Prostate gland (tissue), 2 donors: ENCODE measurements at regions not wholly inside any gene's neighbourhood (a gene's known extent, or its start where the extent isn't known, plus 50 kb on each side); places are given as distances from the start of the nearest gene placed in this dataset.

ENCODE experiments used
- DNase-seq: peaks from one replicate; pipeline ENCODE4 v3.0.0-alpha.2; 2019; ENCODE audit warnings: low spot score
- H3K27ac ChIP-seq, 2 donors: fragments of 200-600 bp; sonication (generic); 2 replicates each; pipeline ENCODE4 v1.5.1; 2017 to 2019
- H3K27me3 ChIP-seq: fragments of 200-600 bp; sonication (generic); replicated peaks from 2 replicates; pipeline ENCODE4 v1.5.1; 2019; ENCODE audit not compliant: insufficient read depth
- H3K36me3 ChIP-seq, 2 donors: fragments of 200-600 bp; sonication (generic); 1 replicate in 1 of 2; 2 replicates in 1 of 2; pipeline versions ENCODE4 v1.5.1 to v1.8.1; 2017 to 2019
- H3K4me1 ChIP-seq: fragments of 200-600 bp; sonication (generic); replicated peaks from 2 replicates; pipeline ENCODE4 v1.5.1; 2019
- H3K4me3 ChIP-seq, 2 donors: fragments of 200-600 bp; sonication (generic); 2 replicates each; pipeline ENCODE4 v1.5.1; 2017 to 2019
- H3K9me3 ChIP-seq: fragments of 200-600 bp; sonication (generic); 2 replicates; pipeline ENCODE4 v1.5.1; 2017
- CTCF ChIP-seq, 4 experiments: fragments of 200-600 bp in 2 of 4; fragments of 450-650 bp in 2 of 4; sonication (generic) in 2 of 4; IDR thresholded peaks; 1 replicate in 3 of 4; 2 replicates in 1 of 4; pipeline ENCODE4 v1.5.1; 2016 to 2019; ENCODE audit warnings: antibody characterized with exemption in 4 of 4, mild to moderate bottlenecking in 2 of 4, moderate library complexity in 2 of 4
- POLR2A ChIP-seq: fragments of 450-650 bp; IDR thresholded peaks from one replicate; pipeline ENCODE4 v1.6.1; 2016; ENCODE audit warnings: antibody characterized with exemption, mild to moderate bottlenecking
- POLR2AphosphoS5 ChIP-seq: sonication (generic); formaldehyde crosslinking; IDR thresholded peaks from one replicate; pipeline ENCODE4 v1.6.1; 2017; ENCODE audit warnings: antibody characterized with exemption
- WGBS: methylation state at CpG from one replicate; pipeline ENCODE4 v1.1.5; 2018; 5-methylcytosine and 5-hydroxymethylcytosine counted together
- intact Hi-C: fragments of 100-400 bp; cut with DNase I; formaldehyde crosslinking; loops from one replicate; pipeline ENCODE4 v1.14.2; 2022

- no peak for DNase-seq
- Histone ChIP-seq H3K4me1 (no peaks in the 10 kb centered on the region), H3K27ac (no peak overlapping the region), H3K9me3 (no peaks in the 10 kb centered on the region), H3K36me3 (no peaks in the 10 kb centered on the region), H3K27me3 (no peaks in the 10 kb centered on the region), H3K4me3 (no peak overlapping the region)
- intact Hi-C loops: no loop called here
- WGBS: 76% methylated on average over 4 of the region's 4 CpGs
- TF ChIP-seq POLR2A (no peak), CTCF (IDR thresholded peaks at IDR 0.05) (no peak), POLR2AphosphoS5 (no peak)
Observed at GRCh38 chr6:148231572-148231971, 111.1 kb upstream of the SASH1 start.

GRCh38 chr6:148235446-148235845, 107.2 kb upstream of the SASH1 start:
- 69% methylated on average over 3 of the region's 3 CpGs for WGBS
- Histone ChIP-seq H3K27me3 (no peaks in the 10 kb centered on the region), H3K4me3 (no peak overlapping the region), H3K36me3 (no peaks in the 10 kb centered on the region), H3K27ac (no peak overlapping the region), H3K4me1 (no peaks in the 10 kb centered on the region), H3K9me3 (no peaks in the 10 kb centered on the region)
- intact Hi-C loops: no loop called here
- no peak for DNase-seq
- TF ChIP-seq CTCF (IDR thresholded peaks at IDR 0.05) (no peak), POLR2A (no peak), POLR2AphosphoS5 (no peak)

- Histone ChIP-seq H3K9me3 (no peaks in the 10 kb centered on the region), H3K36me3 (no peaks in the 10 kb centered on the region), H3K4me3 (no peak overlapping the region), H3K27me3 (no peaks in the 10 kb centered on the region), H3K27ac (no peak overlapping the region), H3K4me1 (no peaks in the 10 kb centered on the region)
- TF ChIP-seq POLR2AphosphoS5: no peak
- TF ChIP-seq POLR2A: no peak
- no peak for TF ChIP-seq CTCF (IDR thresholded peaks at IDR 0.05)
- no peak for DNase-seq
- WGBS: 91% methylated on average over 7 of the region's 7 CpGs
- intact Hi-C loops: no loop called here
Observed at GRCh38 chr6:148238713-148239112, 103.9 kb upstream of the SASH1 start.

GRCh38 chr6:148239215-148239614, 103.4 kb upstream of the SASH1 start:
- TF ChIP-seq CTCF (IDR thresholded peaks at IDR 0.05) (no peak), POLR2AphosphoS5 (peak; percentile 32)
- intact Hi-C loops: no loop called here
- Histone ChIP-seq H3K27me3 (no peaks in the 10 kb centered on the region), H3K36me3 (no peaks in the 10 kb centered on the region), H3K27ac (no peak overlapping the region), H3K4me1 (no peaks in the 10 kb centered on the region), H3K9me3 (no peaks in the 10 kb centered on the region), H3K4me3 (no peak overlapping the region)
- DNase-seq: peak; percentile 29
- WGBS: 42% methylated on average over 5 of the region's 5 CpGs

- Histone ChIP-seq H3K27ac (no peak overlapping the region), H3K36me3 (no peaks in the 10 kb centered on the region), H3K4me1 (no peaks in the 10 kb centered on the region), H3K27me3 (no peaks in the 10 kb centered on the region), H3K4me3 (no peak overlapping the region), H3K9me3 (no peaks in the 10 kb centered on the region)
- intact Hi-C loops: no loop called here
- no peak for DNase-seq
- TF ChIP-seq CTCF (IDR thresholded peaks at IDR 0.05) (no peak), POLR2A (no peak), POLR2AphosphoS5 (no peak)
- WGBS: 75% methylated on average over 6 of the region's 6 CpGs
Observed at GRCh38 chr6:148239801-148240460, 102.7 kb upstream of the SASH1 start.
